ENCODE measurements at regions not wholly inside any gene's neighbourhood (a gene's known extent, or its start where the extent isn't known, plus 50 kb on each side); places are given as distances from the start of the nearest gene placed in this dataset.
"Not testable (repeated sequence)": the region's sequence is repeated elsewhere in the genome, so short reads cannot be mapped to it uniquely, and the experiment has no call there.

DNA sequence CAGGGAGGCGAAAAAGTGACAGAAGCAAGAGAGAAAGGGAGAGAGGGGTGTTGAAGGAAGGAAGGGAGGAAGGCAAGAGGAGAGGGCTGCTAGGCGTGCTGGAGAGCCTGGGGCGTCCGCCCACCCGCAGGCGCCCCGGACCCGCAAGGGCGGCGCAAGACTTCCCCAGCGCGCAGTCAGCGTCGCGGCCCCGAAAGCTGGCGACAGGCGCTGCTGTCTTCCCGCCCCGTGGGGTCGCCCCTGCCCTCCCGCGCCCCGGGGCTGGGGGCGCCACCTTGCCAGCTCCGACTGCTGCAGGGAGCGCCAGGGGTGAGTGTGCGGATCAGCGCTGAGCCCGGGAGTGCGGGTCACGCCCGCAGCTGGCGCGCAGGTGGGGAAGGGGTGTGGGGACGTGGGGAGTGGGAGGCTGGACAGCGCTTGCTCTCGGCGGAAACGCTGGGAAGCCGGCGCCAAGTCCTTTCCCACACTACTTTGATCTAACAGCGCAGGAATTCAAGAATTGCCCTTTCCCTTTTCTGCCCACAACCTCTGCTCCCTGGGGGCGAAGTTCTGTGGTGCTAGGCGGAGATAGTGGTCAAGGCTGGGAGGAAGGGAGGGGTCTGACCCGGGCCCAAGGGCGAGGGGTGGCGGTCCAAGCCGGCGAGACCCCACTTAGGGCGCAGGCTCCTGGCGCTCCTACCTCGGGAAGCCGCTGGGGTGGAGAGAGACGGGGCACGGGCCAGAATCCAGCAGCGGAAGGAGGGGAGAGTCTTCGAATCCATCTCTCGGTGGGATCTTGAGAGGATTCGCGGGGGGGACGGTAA is 266.1 kb downstream of the CGGBP1 start, which contains the start of gene HTR1F:
Gene HTR1F, plus strand, starts transcription at position 173 of the 803 bp plus-strand sequence.
- peak in 1 of 2 donors; percentile 24 for ATAC-seq

DNA sequence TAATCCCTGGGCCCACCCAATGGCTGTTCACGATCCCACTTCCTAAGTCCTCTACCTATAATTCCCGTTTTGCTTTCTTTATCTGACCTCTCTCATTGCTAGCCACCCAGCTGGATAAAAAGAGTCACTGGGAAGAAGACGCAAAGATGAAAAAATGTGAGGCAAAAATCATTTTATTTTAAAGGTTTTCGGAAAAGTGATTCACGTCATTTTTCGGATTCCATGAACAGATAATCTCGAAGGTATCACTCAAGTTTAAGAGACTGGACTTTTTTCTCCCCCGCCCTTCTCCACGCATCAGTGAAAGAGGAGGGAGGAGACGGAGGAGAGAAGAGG is 266.6 kb downstream of the CGGBP1 start:
- ATAC-seq, result no peak

DNA sequence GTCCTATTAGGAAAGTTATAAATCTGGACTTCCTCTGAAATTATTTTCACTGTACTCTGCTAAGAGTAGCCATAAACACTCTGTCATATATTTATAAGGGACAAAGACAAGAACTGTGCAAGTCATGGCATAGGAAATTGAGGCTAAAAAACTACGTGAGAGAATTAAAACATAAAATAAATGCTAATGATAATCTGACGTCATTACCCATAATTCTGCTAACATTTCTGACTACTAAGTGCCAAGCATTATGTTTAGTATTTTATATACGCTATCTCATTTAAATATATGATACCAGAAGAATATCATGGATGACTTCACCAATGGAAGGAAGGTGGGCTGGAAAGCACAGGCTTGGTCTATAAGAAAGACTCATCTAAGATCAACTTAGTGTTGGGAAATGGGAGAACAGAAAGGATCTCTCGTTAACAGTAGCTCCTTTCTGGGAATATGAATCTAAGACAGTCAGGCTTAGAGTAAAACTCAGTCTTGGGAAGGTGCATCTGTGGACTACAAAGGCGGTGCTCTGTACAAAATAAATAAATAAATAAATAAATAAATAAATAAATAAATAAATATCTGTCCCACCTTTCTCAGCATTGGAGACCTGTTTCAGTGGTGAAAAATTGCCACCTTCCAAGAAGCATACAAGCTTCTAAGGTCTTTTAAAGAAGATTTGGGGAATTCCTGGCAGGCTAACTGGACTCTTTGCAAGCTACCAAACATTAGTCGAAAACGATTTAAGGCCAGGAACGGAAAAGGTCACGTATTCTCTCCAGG is 267.4 kb downstream of the CGGBP1 start:
- ATAC-seq, result no peak

DNA sequence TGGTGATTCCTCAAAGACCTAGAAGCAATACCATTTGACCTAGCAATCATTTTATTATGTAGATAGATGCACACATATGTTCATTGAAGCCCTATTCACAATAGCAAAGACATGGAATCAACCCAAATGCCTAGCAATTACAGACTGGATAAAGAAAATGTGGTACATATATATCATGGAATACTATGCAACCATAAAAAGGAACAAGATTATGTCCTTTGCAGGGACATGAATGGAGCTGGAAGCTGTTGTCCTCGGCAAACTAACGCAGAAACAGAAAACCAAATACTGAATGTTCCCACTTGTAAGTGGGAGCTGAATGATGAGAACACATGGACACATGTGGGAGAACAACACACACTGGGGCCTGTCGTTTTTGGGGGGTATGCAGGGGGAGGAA is 269.8 kb downstream of the CGGBP1 start:
- ATAC-seq, result not testable (repeated sequence)

DNA sequence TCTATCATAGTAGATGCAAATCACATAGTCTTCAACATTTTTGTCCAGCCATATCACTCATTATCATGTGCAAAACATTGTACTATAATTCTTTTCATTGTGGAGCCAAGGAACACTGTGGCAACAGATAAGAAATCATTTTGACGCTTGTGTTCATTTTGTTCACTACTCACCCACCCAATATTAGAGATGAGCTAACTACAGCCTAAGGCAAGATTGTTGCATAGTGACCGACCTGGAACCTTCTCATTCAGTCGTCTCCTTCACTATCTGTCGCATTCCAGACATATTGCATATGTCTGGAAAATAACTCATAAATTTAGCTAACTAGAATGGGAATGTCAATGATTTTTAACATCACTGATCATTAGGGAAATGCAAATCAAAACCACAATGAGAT is 270.3 kb downstream of the CGGBP1 start:
- no peak for ATAC-seq

DNA sequence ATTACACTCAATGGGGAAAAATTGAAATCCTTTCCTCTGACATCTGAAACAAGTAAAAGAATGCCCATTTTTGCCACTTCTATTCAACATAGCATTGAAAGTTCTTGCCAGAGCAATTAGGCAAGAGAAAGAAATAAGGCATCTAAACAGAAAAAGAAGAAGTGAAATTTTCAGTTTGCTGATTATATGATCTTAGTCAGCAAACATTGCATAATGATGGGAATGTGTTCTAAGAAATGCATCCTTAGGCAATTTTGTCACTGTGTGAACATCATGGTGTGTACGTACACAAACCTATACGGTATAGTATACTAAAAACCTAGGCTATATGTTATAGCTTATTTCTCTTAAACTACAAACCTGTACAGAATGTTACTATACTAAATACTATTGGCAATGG is 278.0 kb downstream of the CGGBP1 start:
- ATAC-seq, result no peak

DNA sequence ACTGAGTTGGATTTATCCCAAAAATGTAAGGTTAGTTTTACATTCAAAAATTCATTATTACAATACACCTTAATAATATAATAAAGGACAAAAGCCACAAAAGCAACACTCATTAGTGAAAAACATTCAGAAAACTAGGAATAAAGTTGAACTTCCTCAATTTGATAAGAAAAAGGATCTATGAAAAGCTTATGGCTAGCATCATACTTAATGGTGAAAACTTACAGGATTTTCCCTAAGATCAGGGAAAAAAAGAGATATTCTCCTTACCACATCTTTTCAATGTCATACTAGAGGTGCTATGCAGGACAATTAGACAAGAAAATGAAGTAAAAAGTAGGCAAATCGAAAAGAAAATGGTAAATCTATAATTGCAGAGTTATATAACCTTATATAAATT is 279.9 kb downstream of the CGGBP1 start:
- ATAC-seq, result no peak

DNA sequence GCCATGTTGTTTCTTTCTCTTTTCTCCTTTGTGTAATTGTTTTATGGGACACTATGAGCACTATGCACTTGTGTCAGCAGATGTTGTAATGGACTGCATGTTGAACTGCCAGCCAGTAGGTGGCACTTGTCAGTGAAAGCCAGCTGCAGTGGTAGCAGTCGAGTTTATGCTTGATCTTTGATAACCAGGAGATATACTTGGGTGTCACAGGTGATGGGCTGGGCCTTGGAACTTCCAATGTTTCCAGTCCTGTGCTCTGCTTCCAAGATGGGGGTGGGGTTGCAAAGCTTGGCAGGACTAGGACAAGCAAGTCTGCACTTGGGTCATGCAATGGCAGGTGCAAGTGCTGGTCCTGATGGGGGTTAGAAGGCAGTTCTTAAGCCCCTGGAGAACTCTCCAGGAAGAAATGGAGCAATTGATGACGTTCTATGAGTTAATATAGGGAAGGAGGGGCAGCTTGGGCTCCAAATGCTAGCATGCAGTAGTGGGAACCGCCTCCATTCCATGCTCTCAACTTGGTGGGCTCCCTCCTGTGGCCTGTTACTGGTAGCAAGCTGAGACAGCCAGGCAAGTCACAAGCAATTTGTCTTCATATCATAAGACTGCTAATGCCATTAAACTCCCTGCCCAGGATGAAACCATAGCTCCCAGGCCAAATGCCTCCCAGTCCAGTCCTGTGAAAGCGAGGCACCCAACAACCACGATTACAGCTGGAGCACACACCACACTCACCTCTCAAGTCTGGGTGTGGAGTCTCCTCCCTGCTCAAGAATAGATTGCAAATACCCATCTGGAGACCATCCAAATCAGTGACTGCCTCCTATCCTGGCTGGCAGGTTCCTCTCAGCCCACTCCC is 287.2 kb downstream of the CGGBP1 start:
- ATAC-seq, result peak; percentile 56 to 58

DNA sequence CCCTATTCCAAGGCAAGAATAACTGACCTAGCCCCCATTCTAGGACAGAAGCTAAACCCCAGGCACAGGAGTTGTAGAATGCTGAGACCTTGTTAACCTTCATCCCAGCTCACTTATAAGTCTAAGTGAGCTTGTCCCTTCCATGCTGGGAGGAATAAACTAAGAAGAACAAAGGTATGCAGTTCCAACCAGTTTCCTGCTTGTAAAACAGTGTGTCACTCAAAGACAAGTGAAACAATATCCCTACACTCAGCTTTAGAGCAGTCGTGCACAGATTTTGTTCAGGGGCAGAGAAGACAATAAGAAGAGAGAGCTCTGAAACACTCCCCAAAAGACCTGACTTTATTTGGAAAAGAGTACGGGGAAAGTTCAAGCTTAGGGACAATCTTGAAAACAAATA is 292.1 kb downstream of the CGGBP1 start:
- no peak for ATAC-seq

DNA sequence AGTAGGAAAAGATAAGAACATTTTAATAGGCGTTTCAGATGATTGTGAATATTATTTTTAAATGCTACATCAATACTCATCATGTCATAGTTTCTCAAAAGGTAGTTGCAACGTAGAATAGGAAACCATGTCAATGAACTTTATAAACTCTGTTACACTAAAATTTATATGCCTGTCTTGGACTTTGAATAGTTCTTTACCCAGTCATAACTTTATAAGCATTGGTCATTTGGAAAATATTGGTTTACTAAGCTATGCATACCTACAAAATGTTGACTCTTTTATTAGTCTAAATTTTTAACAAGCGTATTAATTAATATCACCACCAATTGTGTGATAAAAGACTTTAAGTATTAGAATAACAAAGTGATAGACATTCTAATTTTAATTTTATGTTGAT is 293.5 kb downstream of the CGGBP1 start:
- ATAC-seq, result no peak

DNA sequence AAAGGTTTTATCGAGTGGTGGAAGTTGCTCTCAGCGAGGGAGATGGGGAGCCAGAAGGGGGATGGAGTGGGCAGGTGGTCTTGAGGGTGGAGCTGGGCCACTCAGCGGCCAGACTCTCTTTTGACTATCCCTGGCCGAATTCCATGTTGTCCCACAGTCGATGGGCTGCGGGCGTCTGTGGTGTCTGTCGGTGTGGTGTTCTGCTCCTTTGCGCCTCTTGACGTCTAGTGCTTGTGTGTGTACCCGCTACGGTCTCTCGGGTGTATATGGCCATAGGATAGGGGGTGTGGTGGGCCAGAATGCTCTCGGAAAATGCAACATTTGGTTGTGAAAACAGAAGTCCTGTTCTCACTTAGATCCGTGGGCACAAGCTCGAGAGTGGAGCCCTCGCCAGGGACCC is 297.0 kb downstream of the CGGBP1 start:
- ATAC-seq, result no peak

DNA sequence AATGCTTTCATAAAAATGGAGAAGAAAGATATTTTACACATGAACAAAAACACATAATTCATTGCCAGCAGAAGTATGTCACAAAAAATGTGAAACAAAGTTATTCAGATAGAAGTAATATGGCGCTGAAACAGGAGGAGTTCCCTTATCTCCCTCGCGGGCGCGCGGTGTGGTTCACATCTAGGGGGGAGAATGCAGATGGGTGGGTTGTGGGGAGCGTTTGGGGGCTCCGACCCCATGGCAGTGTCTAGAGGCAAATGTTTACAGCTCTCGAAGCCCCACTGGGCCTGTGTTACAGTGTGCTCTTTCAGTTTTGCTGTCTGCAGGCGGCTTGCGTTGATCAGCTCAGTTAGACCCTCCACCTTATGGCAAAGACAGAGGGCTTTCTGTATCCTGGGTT is 297.5 kb downstream of the CGGBP1 start:
- ATAC-seq, result no peak

DNA sequence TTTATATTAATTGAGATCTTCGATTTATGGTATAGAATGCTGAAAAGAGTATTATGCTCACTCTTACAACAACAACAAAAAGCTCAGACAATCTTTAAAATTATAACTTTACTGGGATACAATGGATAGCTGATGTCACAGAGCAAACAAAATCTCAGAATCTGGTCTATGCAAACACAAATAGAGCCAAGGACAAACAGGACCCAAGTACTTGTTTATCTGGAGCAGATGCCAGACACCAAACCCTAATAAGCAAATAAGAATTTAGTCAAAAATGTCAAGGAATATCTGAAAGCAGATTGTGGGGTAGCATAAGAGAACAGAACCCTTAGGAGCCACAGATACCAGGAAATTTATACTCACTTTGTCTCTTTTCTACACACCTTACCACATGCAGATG is 302.2 kb downstream of the CGGBP1 start:
- ATAC-seq, result no peak

DNA sequence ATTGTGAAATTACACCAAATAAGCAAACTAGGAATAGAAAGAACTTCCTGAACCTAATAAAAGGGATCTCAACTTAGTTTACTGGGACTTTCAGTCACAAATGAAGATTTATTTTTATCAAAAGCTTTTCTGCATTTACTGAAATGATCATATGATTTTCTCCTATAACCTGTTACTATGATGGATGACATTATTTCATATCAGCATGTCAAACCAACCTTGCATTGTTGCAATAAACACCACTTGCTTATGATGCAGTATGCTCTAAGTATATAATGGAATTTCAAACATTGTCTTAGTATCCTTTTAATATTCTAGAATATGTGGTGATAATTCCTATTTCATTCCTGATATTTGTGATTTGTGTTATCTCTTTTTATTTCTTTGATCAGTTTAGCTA is 303.0 kb downstream of the CGGBP1 start:
- no peak for ATAC-seq

DNA sequence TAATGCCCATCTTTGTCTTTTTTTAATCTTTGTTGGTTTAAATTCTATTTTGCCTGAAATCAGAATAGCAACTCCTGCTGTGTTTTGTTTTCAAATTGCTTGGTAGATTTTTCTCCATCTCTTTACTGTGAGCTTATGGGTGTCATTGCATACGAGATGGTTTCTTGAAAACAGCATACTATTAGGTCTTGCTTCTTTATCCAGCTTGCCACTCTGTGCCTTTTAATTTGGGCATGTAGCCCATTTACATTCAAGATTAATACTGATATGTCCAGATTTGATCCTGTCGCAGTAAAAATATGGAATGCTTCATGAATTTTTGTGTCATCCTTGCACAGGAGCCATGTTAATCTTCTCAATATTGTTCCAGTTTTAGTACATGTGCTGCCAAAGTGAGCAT is 316.6 kb downstream of the CGGBP1 start:
- no peak for ATAC-seq

DNA sequence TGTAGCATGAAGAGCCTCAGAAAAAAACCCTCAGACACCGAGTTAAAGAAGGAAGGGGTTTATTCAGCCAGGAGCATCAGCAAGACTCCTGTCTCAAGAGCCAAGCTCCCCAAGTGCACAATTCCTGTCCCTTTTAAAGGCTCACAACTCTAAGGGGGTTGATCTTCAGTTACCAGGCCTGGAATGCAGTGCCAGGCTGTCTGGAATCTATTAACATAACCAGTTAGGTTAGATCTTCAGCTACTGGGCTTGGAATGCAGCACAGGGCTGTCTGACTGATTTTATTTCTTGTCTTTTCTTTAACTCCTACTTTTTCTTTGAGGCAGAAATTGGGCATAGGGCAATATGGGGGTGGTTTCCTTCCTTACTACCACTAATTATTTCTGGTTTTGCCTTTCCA is 317.9 kb downstream of the CGGBP1 start:
- not testable (repeated sequence) for ATAC-seq

DNA sequence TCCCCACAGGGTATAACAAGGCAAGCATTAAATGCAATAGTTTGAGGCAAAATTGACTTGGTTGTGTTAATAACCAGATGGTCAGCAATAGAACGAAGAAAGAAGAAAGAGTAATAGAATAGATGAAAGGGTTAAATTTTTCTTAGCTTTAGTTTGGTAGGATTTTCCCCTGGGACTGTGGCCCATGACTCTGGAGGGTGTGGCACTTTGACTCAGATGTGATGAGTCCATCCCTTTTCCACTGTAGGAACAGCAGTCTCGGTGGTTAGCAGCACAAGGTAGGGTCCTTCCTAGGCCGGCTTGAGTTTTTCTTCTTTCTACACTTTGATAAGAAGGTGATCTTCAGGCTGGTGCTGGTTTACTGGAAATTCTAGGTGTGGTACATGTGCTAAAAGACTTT is 321.0 kb downstream of the CGGBP1 start:
- ATAC-seq, result not testable (repeated sequence)

DNA sequence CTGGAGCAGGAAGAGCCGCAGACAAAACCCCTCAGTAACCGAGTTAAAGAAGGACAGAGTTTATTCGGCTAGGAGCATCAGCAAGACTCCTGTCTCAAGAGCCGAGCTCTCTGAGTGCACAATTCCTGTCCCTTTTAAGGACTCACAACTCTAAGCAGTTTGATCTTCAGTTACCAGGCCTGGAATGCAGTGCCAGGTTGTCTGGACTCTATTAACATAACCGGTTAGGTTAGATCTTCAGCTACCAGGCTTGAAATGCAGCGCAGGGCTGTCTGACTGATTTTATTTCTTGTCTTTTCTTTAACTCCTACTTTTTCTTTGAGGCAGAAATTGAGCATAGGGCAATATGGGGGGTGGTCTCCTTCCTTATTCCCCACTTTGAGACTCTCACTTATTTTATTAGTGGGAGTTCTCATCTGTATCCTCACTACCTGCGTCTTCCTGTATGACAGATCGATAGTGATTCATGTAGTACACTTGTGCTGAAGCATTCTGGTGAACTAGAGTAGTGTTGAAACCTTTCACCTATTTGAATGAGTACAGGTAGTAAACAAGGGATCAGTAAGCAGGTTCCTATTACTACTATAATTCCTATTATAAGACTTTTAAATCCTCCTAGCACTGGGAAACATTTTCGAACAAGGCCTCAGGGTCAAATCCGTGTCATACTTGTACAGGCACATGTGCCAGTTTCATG is 325.0 kb downstream of the CGGBP1 start:
- ATAC-seq, result no peak

DNA sequence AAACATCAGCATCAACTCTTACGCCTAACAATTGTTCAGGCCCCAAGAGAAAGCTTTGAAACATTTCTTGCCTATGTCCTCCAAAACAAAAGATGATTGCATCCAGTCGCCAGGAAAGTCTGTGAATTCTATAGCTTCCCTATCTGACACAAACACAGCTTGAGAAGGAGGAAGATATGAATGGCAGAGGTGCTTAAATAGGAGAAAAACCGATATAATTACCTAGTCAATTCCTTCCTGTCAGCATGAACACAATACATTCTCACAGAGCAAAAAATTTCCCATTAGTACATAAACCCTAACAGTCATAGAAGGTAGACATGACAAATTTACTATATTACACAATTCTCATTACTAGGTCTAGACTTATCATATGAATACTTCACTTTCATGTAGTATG is 326.5 kb downstream of the CGGBP1 start:
- no peak for ATAC-seq

DNA sequence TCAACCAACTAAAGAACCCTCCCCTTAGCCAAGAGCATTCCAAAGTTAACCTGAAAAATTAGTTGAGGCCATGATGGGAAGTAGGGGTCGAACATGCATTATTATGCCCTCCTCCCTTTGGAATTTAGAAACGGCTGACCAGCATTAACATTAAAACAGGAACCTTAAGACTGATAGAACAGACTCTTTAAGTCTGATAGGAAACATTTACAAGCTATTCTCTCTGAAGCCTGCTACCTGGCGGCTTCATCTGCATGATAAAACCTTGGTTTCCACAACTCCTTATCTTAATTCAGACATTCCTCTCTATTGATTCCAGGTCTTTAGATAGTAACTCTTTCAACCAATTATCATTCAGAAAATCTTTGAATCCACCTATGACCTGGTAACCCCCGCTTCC is 331.0 kb downstream of the CGGBP1 start:
- no peak for ATAC-seq

DNA sequence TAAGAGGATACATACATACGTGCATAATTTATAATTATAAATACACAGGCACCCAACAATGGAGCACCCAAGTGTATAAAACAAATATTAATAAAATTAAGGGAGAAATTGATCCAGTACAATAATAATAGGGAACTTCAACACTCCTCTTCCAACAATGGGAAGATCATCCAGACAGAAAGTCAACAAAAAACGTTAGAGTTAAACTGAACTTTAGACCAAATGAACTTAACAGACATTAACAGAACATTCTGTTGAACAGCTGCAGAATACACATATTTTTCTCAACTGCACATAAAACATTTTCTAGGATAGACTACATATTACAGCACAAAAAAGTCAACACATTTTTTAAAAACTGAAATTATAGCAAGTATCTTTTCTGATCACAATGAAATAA is 339.7 kb downstream of the CGGBP1 start:
- ATAC-seq, result no peak

DNA sequence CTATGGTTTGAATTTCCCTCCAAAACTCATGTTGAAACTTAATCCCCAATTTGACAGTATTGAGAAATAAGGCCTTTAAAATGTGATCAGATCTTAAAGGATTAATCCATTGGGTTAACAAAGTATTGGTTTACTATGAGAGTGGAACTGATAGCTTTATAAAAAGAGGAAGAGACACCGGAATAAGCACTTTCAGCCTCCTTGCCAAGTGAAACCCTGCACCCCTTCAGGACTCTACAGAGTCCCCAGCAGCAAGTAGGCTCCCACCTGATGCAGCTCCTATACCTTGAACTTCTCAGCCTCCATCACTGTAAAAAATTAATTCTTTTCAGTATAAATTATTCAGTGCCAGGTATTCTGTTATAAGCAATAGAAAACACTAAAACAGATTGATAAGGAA is 348.3 kb downstream of the CGGBP1 start:
- no peak for ATAC-seq

DNA sequence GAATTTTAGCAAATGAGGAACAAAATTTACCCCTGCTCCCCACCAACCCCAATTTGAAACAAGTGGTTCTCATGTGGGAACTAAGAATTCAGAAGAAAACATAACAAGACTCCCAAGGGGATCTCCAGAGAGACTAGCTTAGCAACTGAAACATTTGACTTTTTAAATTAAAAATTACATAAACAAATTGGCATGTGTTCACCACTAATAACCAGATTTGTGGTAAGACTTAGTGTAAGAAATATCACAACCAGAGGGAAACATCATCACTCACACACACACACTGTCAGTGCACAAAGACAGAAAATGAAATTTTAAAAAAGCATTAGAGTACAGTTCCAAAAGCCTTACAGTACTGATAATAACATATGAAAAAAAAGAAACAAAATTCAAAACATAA is 348.8 kb downstream of the CGGBP1 start:
- no peak for ATAC-seq

All from activated CD4-positive, CD25-positive, alpha-beta regulatory T cell treated with anti-CD3 and anti-CD28 coated beads, Interleukin-2, amount 50 U/mL, for 24 hours (primary cell).